Lower lobe of right lung (tissue), 2 donors: ENCODE measurements at regions not wholly inside any gene's neighbourhood (a gene's known extent, or its start where the extent isn't known, plus 50 kb on each side); places are given as distances from the start of the nearest gene placed in this dataset.

Source experiments
- ATAC-seq, 2 donors: fragments of 200-7000 bp; cut with Tn5 transposase; one replicate each; pipeline ENCODE4 v1.9.1; 2020 to 2022; ENCODE audit warnings: mild to moderate bottlenecking in 2 of 2, moderate library complexity in 2 of 2
- DNase-seq: peaks from one replicate; pipeline ENCODE4 v3.0.0-alpha.2; 2020
- H3K27ac ChIP-seq: fragments of 200-600 bp; one replicate; pipeline ENCODE4 v1.8.0; 2022
- H3K27me3 ChIP-seq: fragments of 200-600 bp; one replicate; pipeline ENCODE4 v1.8.0; 2022; ENCODE audit warnings: low read depth
- H3K36me3 ChIP-seq: fragments of 200-600 bp; one replicate; pipeline ENCODE4 v1.8.0; 2022; ENCODE audit warnings: mild to moderate bottlenecking
- H3K4me1 ChIP-seq: fragments of 200-600 bp; one replicate; pipeline ENCODE4 v1.8.0; 2022
- H3K4me3 ChIP-seq: fragments of 200-600 bp; one replicate; pipeline ENCODE4 v1.8.0; 2022; ENCODE audit warnings: mild to moderate bottlenecking
- H3K9me3 ChIP-seq: fragments of 200-600 bp; one replicate; pipeline ENCODE4 v1.8.0; 2022
- intact Hi-C: fragments of 100-400 bp; cut with DNase I; formaldehyde crosslinking; loops from one replicate; pipeline ENCODE4 v1.11.0; 2022
- TF ChIP-seq, protein P1 (sequence below): fragments of 200-600 bp; IDR thresholded peaks from one replicate; pipeline ENCODE4 v1.8.0; 2022; ENCODE audit warnings: antibody characterized with exemption, mild to moderate bottlenecking
- donor health status: DM: no; HTN: yes; CAD: no; lungs with severe emphysema.

DNA sequence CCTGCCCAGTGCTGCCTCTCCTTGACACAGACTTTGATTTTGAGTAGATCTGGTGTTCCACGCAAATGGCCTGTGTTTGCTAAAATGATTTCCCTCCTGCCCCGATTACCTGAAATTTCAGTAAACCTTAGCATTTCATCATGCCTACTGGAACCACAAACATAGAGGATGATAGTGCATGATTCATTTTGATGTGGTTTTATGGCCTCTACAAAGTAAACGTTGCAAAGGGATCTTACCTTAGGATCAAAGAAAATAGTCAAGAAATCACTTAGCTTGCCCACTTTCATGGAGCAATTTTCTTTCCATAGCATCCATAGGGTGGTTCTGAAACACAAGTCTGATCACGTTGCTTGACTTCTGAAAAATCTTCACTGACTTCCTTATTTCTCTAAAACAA, 524.6 kb upstream of the ATP11B start:
- TF ChIP-seq, protein P1, sequence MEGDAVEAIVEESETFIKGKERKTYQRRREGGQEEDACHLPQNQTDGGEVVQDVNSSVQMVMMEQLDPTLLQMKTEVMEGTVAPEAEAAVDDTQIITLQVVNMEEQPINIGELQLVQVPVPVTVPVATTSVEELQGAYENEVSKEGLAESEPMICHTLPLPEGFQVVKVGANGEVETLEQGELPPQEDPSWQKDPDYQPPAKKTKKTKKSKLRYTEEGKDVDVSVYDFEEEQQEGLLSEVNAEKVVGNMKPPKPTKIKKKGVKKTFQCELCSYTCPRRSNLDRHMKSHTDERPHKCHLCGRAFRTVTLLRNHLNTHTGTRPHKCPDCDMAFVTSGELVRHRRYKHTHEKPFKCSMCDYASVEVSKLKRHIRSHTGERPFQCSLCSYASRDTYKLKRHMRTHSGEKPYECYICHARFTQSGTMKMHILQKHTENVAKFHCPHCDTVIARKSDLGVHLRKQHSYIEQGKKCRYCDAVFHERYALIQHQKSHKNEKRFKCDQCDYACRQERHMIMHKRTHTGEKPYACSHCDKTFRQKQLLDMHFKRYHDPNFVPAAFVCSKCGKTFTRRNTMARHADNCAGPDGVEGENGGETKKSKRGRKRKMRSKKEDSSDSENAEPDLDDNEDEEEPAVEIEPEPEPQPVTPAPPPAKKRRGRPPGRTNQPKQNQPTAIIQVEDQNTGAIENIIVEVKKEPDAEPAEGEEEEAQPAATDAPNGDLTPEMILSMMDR: no peak
- ATAC-seq: no peak
- intact Hi-C loops: no loop called here

GRCh38 chr3:182276512-182276911, 516.8 kb upstream of the ATP11B start:
- Histone ChIP-seq H3K4me3 (no peak overlapping the region), H3K4me1 (no peaks in the 10 kb centered on the region), H3K27ac (no peak overlapping the region), H3K36me3 (no peaks in the 10 kb centered on the region), H3K27me3 (no peaks in the 10 kb centered on the region), H3K9me3 (no peaks in the 10 kb centered on the region)
- ATAC-seq (no peak), DNase-seq (no peak)
- intact Hi-C loops: no loop called here
- TF ChIP-seq, protein P1: no peak

More for the DNA sequence above, 524.6 kb upstream of the ATP11B start:
- H3K27ac ChIP-seq: no peak overlapping the region
- no peak for DNase-seq
- H3K27me3 ChIP-seq: peaks cover 5% of the 10 kb centered on the region
- no peaks in the 10 kb centered on the region for H3K9me3 ChIP-seq
- H3K4me3 ChIP-seq: no peak overlapping the region
- H3K4me1 ChIP-seq: no peaks in the 10 kb centered on the region
- H3K36me3 ChIP-seq: no peaks in the 10 kb centered on the region

DNA sequence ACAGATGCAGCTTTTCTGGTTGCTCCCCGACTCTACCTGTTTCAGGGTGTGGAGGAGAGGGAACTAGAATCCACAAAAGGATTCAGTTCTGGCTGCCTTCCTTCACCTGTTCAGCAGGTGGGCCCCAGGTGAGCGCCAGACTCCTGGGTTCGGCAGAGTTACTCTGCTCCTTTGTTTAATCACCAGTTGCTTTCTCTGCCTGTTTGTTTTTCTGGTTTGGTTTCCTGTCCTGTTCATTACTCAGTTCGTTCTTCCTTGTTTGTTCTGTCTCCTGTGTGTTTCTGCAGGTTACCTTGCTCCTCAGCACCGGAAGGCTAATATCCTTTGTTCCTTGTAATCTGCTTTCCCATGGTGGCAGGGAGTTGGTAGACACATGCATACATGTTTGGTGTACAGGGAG, 508.5 kb upstream of the ATP11B start:
- no peak overlapping the region for H3K27ac ChIP-seq
- H3K4me1 ChIP-seq: no peaks in the 10 kb centered on the region
- DNase-seq: no peak
- ATAC-seq: no peak
- H3K4me3 ChIP-seq: no peak overlapping the region
- TF ChIP-seq, protein P1: no peak
- no peaks in the 10 kb centered on the region for H3K36me3 ChIP-seq
- intact Hi-C loops: no loop called here
- no peaks in the 10 kb centered on the region for H3K27me3 ChIP-seq
- no peaks in the 10 kb centered on the region for H3K9me3 ChIP-seq

GRCh38 chr3:182292591-182292990, 500.7 kb upstream of the ATP11B start:
- intact Hi-C loops: no loop called here
- ATAC-seq: no peak
- TF ChIP-seq, protein P1: no peak
- Histone ChIP-seq H3K9me3 (no peaks in the 10 kb centered on the region), H3K4me1 (no peaks in the 10 kb centered on the region), H3K4me3 (no peak overlapping the region), H3K27ac (no peak overlapping the region), H3K36me3 (no peaks in the 10 kb centered on the region), H3K27me3 (no peaks in the 10 kb centered on the region)
- no peak for DNase-seq

DNA sequence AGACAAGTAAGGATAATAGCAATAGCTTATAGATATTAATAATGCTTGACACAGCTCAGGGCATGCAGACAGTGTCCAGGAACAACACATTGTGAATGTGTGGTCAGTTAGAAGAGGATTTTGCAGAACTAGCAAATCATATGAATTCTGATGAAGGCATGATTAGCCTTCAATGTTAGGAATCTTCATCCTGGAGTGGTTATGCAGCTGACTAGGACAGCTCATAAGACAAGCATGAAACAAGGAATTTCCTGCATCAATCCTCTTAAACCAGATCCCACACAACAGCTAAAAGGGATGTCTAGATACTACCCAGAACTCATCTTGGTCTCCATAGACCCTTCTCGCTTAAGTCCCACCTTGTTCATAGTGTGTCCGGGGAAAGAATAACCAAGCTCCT, 499.0 kb upstream of the ATP11B start:
- Histone ChIP-seq H3K4me1 (no peaks in the 10 kb centered on the region), H3K9me3 (no peaks in the 10 kb centered on the region), H3K27ac (no peak overlapping the region), H3K27me3 (no peaks in the 10 kb centered on the region), H3K36me3 (no peaks in the 10 kb centered on the region), H3K4me3 (no peak overlapping the region)
- no peak for DNase-seq
- no peak for ATAC-seq
- intact Hi-C loops: no loop called here
- TF ChIP-seq, protein P1: no peak

DNA sequence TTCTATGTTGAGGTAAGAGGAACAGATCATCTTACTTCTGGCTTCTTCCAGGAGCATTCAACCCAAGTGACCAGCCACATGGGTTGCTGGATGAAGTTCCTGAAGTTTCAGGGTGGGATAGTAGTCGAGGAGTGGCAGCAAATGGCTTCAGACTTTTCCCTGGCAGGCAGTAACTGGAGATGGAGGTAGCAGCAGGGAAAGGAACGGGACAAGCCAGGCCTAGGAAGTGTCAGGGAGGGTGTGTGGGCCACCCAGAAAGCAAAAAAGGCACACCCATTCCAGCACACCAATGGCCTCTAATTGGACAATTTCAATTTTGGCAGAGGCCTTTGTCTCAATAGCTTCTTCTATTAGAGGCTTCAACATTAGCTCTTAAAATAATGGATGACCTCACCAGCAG, 498.6 kb upstream of the ATP11B start:
- DNase-seq: no peak
- Histone ChIP-seq H3K4me3 (no peak overlapping the region), H3K9me3 (no peaks in the 10 kb centered on the region), H3K27ac (no peak overlapping the region), H3K27me3 (no peaks in the 10 kb centered on the region), H3K4me1 (no peaks in the 10 kb centered on the region), H3K36me3 (no peaks in the 10 kb centered on the region)
- ATAC-seq: no peak
- intact Hi-C loops: no loop called here
- TF ChIP-seq, protein P1: no peak
